HFFc6 (cell line): ENCODE measurements at regions not wholly inside any gene's neighbourhood (a gene's known extent, or its start where the extent isn't known, plus 50 kb on each side); places are given as distances from the start of the nearest gene placed in this dataset.

ENCODE experiments used
- DNase-seq: peaks from one replicate; pipeline ENCODE4 v3.0.0-alpha.2; 2018
- H3K27ac Mint-ChIP-seq: 2 replicates; pipeline ENCODE4 v1.8.0; 2020; ENCODE audit warnings: mild to moderate bottlenecking, mixed read lengths
- H3K27me3 Mint-ChIP-seq: 2 replicates; pipeline ENCODE4 v1.8.0; 2021; ENCODE audit warnings: mild to moderate bottlenecking, moderate library complexity, mixed read lengths; ENCODE audit not compliant: insufficient read depth
- H3K36me3 Mint-ChIP-seq: 2 replicates; pipeline ENCODE4 v1.8.0; 2021; ENCODE audit warnings: low read depth, mixed read lengths
- H3K4me1 Mint-ChIP-seq: 2 replicates; pipeline ENCODE4 v1.8.0; 2020; ENCODE audit warnings: low read depth, mixed read lengths
- H3K4me3 Mint-ChIP-seq: 2 replicates; pipeline ENCODE4 v1.8.0; 2020; ENCODE audit warnings: mild to moderate bottlenecking, moderate library complexity, mixed read lengths
- H3K9me3 Mint-ChIP-seq: 2 replicates; pipeline ENCODE4 v1.8.0; 2020; ENCODE audit warnings: mild to moderate bottlenecking, mixed read lengths
- CTCF ChIP-seq: fragments of 200-600 bp; sonication (generic); IDR thresholded peaks from 2 replicates; pipeline ENCODE4 v1.5.0; 2021; ENCODE audit warnings: antibody characterized with exemption, mild to moderate bottlenecking

DNA sequence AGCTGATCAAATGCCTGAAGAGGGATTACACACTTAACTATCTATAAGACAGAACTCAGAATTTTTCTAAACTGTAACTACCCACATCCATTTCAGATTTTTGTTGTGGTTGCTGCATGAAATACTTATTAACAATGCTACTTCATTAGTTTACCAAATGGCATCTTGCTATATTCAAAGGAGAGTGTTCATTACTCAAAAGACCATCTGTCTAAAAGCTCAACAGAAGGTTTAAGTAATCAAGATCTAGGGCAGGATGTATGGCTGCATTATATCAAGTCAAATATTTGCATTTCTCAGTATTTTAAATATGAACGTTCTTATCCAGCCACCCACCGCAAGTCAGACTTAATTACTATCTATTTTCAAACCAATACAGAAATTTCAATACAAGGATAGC is 79.9 kb downstream of the SIPA1L2 start:
- Mint-ChIP-seq H3K4me3 (no peak overlapping the region), H3K27ac (no peak overlapping the region)
- no peak for DNase-seq

DNA sequence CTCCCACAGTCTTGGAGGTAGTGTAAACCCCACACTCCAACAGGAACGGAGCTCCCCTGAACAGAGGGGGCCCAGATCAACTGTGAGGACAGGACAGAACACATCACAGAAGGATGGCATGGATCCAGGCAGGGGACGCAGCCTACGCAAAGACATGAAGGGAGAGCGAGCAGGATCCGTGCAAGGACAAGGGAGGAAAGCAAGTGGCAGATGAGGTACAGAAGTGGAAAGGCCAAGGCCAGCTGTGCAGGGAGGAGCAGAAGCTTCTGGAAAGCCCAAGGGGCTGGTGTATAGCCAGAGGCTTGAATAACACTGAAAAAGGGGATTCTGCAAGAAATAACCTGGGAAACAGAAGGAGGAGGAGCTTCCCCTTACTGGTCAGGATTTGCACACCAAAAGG is 81.2 kb downstream of the SIPA1L2 start:
- TF ChIP-seq CTCF = no peak
- Mint-ChIP-seq H3K36me3 (no peaks in the 10 kb centered on the region), H3K9me3 (peaks cover 54% of the 10 kb centered on the region), H3K4me3 (no peak overlapping the region), H3K4me1 (no peaks in the 10 kb centered on the region), H3K27me3 (no peaks in the 10 kb centered on the region; the same call in none of the 2 replicates), H3K27ac (no peak overlapping the region)
- no peak for DNase-seq

More for the DNA sequence above, 79.9 kb downstream of the SIPA1L2 start:
- Mint-ChIP-seq H3K9me3 (peaks cover 65% of the 10 kb centered on the region), H3K4me1 (no peaks in the 10 kb centered on the region), H3K27me3 (no peaks in the 10 kb centered on the region; the same call in none of the 2 replicates), H3K36me3 (no peaks in the 10 kb centered on the region)
- TF ChIP-seq CTCF = no peak

GRCh38 chr1:232547938-232548484 is 81.9 kb downstream of the SIPA1L2 start:
- no peaks in the 10 kb centered on the region for H3K36me3 Mint-ChIP-seq
- no peak for DNase-seq
- no peak overlapping the region for H3K4me3 Mint-ChIP-seq
- H3K4me1 Mint-ChIP-seq = no peaks in the 10 kb centered on the region
- H3K27ac Mint-ChIP-seq = no peak overlapping the region
- TF ChIP-seq CTCF = no peak
- peaks cover 52% of the 10 kb centered on the region for H3K9me3 Mint-ChIP-seq
- H3K27me3 Mint-ChIP-seq = no peaks in the 10 kb centered on the region; the same call in none of the 2 replicates

GRCh38 chr1:232542633-232543593 is 87.0 kb downstream of the SIPA1L2 start:
- no peak overlapping the region for H3K27ac Mint-ChIP-seq
- H3K4me1 Mint-ChIP-seq = no peaks in the 10 kb centered on the region
- DNase-seq = no peak
- no peak for TF ChIP-seq CTCF
- no peaks in the 10 kb centered on the region for H3K27me3 Mint-ChIP-seq
- no peak overlapping the region for H3K4me3 Mint-ChIP-seq
- 0 out of 2 replicates have a peak, but pooled peaks cover 6% of the 10 kb centered on the region for H3K36me3 Mint-ChIP-seq
- H3K9me3 Mint-ChIP-seq = peaks cover 44% of the 10 kb centered on the region

DNA sequence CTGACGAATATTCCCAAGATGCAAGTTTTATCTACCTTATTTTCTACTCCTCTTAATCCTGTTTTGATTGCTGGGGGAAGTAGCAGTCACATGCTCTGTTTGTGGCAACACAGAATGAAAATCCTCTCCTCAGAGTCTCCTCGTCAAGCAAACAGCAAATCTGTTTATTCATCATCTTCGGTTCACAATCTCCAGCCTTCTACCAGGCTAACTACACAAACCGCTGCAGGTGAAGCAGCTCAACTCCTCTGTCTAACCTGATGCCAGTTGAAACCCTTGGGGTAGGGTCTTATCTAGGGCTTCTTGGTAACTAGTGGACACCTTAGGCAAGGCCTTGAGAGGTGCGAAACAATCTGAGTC is 91.0 kb downstream of the SIPA1L2 start:
- peaks cover 31% of the 10 kb centered on the region for H3K9me3 Mint-ChIP-seq
- H3K4me3 Mint-ChIP-seq = no peak overlapping the region
- 0 out of 2 replicates have a peak, but pooled peaks cover 6% of the 10 kb centered on the region for H3K36me3 Mint-ChIP-seq
- no peak for TF ChIP-seq CTCF
- no peak for DNase-seq
- H3K27ac Mint-ChIP-seq = no peak overlapping the region
- H3K4me1 Mint-ChIP-seq = no peaks in the 10 kb centered on the region
- H3K27me3 Mint-ChIP-seq = no peaks in the 10 kb centered on the region; the same call in 1 of the 2 replicates
